PC-9 (cell line): ENCODE measurements at regions not wholly inside any gene's neighbourhood (a gene's known extent, or its start where the extent isn't known, plus 50 kb on each side); places are given as distances from the start of the nearest gene placed in this dataset.

Source experiments
- BruUV-seq: library from RNA; stranded (reverse); fragments of 400-500 nt; replicated peaks from 2 replicates; lab custom pipeline; 2021; lab: Mats Ljungman, UMichigan
- CTCF ChIA-PET: fragments of 300-600 bp; sonication (Branson Sonifier 250); formaldehyde crosslinking; loops from one replicate; lab custom pipeline; 2022; ENCODE audit warnings: antibody characterized with exemption; lab: Charles Lee
- POLR2A ChIA-PET: fragments of 300-600 bp; sonication (Branson Sonifier 250); formaldehyde crosslinking; loops from one replicate; lab custom pipeline; 2022; ENCODE audit warnings: antibody characterized with exemption; ENCODE audit not compliant: unreplicated experiment; lab: Charles Lee
- DNase-seq, 2 experiments: peaks; one replicate each; pipeline versions ENCODE4 v3.0.0 to v3.0.0-alpha.2; 2015 to 2022; ENCODE audit warnings: mixed read lengths in 1 of 2
- H2AFZ ChIP-seq: fragments of 200-600 bp; sonication (generic); 2 replicates; pipeline ENCODE4 v1.8.1; 2017; ENCODE audit warnings: antibody characterized with exemption
- H3F3A ChIP-seq: fragments of 200-600 bp; sonication (generic); 2 replicates; pipeline ENCODE4 v1.8.1; 2017; ENCODE audit warnings: antibody characterized with exemption, mild to moderate bottlenecking, low read depth; ENCODE audit not compliant: insufficient read depth
- H3K27ac ChIP-seq: fragments of 200-600 bp; sonication (generic); 2 replicates; pipeline ENCODE4 v1.6.1; 2016; ENCODE audit warnings: mixed run types
- H3K27me3 ChIP-seq: fragments of 200-600 bp; sonication (generic); 2 replicates; pipeline ENCODE4 v1.6.1; 2016; ENCODE audit warnings: low read depth, mixed run types; ENCODE audit not compliant: insufficient read depth
- H3K36me3 ChIP-seq: fragments of 200-600 bp; sonication (generic); 2 replicates; pipeline ENCODE4 v1.6.1; 2016; ENCODE audit warnings: low read depth, mixed run types
- H3K4me1 ChIP-seq: fragments of 200-600 bp; sonication (generic); replicated peaks from 2 replicates; pipeline ENCODE4 v1.6.1; 2016; ENCODE audit warnings: mixed run types; ENCODE audit not compliant: insufficient read depth
- H3K4me2 ChIP-seq: fragments of 200-600 bp; sonication (generic); 2 replicates; pipeline ENCODE4 v1.6.1; 2017; ENCODE audit warnings: mixed run types
- H3K4me3 ChIP-seq: fragments of 200-600 bp; sonication (generic); 2 replicates; pipeline ENCODE4 v1.6.1; 2016; ENCODE audit warnings: mixed run types
- H3K79me2 ChIP-seq: fragments of 200-600 bp; sonication (generic); 2 replicates; pipeline ENCODE4 v1.6.1; 2017; ENCODE audit warnings: low read depth, mixed run types
- H3K9me2 ChIP-seq: fragments of 200-600 bp; sonication (generic); 2 replicates; pipeline ENCODE4 v1.8.1; 2017; ENCODE audit warnings: mild to moderate bottlenecking; ENCODE audit not compliant: insufficient read depth
- H3K9me3 ChIP-seq: fragments of 200-600 bp; sonication (generic); 2 replicates; pipeline ENCODE4 v1.8.1; 2016; ENCODE audit warnings: low read depth; ENCODE audit not compliant: insufficient read depth
- H4K20me1 ChIP-seq: fragments of 200-600 bp; sonication (generic); 2 replicates; pipeline ENCODE4 v1.8.1; 2017; ENCODE audit not compliant: insufficient read depth
- CTCF ChIP-seq: fragments of 200-600 bp; sonication (generic); conservative IDR thresholded peaks from 2 replicates; pipeline ENCODE4 v1.6.1; 2017; ENCODE audit warnings: mixed run types, antibody characterized with exemption, mild to moderate bottlenecking, moderate library complexity
- EZH2 ChIP-seq: fragments of 200-600 bp; sonication (generic); IDR thresholded peaks from 2 replicates; pipeline ENCODE4 v1.8.0; 2017; ENCODE audit warnings: antibody characterized with exemption, low read depth
- intact Hi-C: fragments of 100-400 bp; cut with micrococcal nuclease; formaldehyde crosslinking; loops from one replicate; pipeline ENCODE4 v1.10.0; 2022; ENCODE audit not compliant: unreplicated experiment

- no TSS peak for BruUV-seq
Measured at GRCh38 chr1:234745276-234745675, 135.3 kb upstream of the IRF2BP2 start.

GRCh38 chr1:234743791-234744611 is 134.0 kb upstream of the IRF2BP2 start:
- DNase-seq, result peak; percentile 15 to 45
- Histone ChIP-seq H3K36me3 (no peaks in the 10 kb centered on the region), H3K27ac (no peak overlapping the region), H3K4me3 (no peak overlapping the region), H3K79me2 (no peaks in the 10 kb centered on the region), H3K4me1 (peaks cover 45% of the 10 kb centered on the region), H3K9me2 (no peaks in the 10 kb centered on the region), H3K9me3 (no peaks in the 10 kb centered on the region), H3F3A (peaks cover 28% of the 10 kb centered on the region), H3K27me3 (no peaks in the 10 kb centered on the region), H3K4me2 (no peak overlapping the region), H2AFZ (no peak overlapping the region), H4K20me1 (no peaks in the 10 kb centered on the region)
- POLR2A ChIA-PET, result interaction anchor here (0.8 kb wide), 1 partner anchor 82 kb away, joined by 5 read pairs; no protein-coding TSS in a partner anchor
- BruUV-seq, result no TSS peak
- intact Hi-C loops, result no loop called here
- CTCF ChIA-PET, result interaction anchor here (0.6 kb wide), 2 partner anchors 133 to 277 kb away, joined by 3 to 8 read pairs; no protein-coding TSS in a partner anchor
- TF ChIP-seq EZH2 (no peak), CTCF (no peak)

More at GRCh38 chr1:234745276-234745675, 135.3 kb upstream of the IRF2BP2 start:
- H3K4me2 ChIP-seq, result no peak overlapping the region
- ChIA-PET POLR2A (no interaction called here), CTCF (interaction anchor here (0.6 kb wide), 1 partner anchor 17 kb away, joined by 12 read pairs; no protein-coding TSS in a partner anchor)
- no peak overlapping the region for H3K4me3 ChIP-seq
- H3K27ac ChIP-seq, result no peak overlapping the region
- no peak for DNase-seq
- no peaks in the 10 kb centered on the region for H3K9me3 ChIP-seq
- peaks cover 45% of the 10 kb centered on the region for H3K4me1 ChIP-seq
- peaks cover 28% of the 10 kb centered on the region for H3F3A ChIP-seq
- H3K36me3 ChIP-seq, result no peaks in the 10 kb centered on the region
- intact Hi-C loops, result no loop called here
- no peaks in the 10 kb centered on the region for H3K27me3 ChIP-seq
- H3K9me2 ChIP-seq, result no peaks in the 10 kb centered on the region
- TF ChIP-seq CTCF, result no peak
- TF ChIP-seq EZH2, result no peak
- H2AFZ ChIP-seq, result no peak overlapping the region
- H4K20me1 ChIP-seq, result no peaks in the 10 kb centered on the region
- no peaks in the 10 kb centered on the region for H3K79me2 ChIP-seq

- no peaks in the 10 kb centered on the region for H3K9me2 ChIP-seq
- CTCF ChIA-PET, result no interaction called here
- no peaks in the 10 kb centered on the region for H3K36me3 ChIP-seq
- BruUV-seq, result no TSS peak
- H3K27ac ChIP-seq, result no peak overlapping the region
- H2AFZ ChIP-seq, result no peak overlapping the region
- no peaks in the 10 kb centered on the region for H4K20me1 ChIP-seq
- POLR2A ChIA-PET, result interaction anchor here (0.6 kb wide), 1 partner anchor 289 kb away, joined by 4 read pairs; no protein-coding TSS in a partner anchor
- intact Hi-C loops, result no loop called here
- H3K4me3 ChIP-seq, result no peak overlapping the region
- no peaks in the 10 kb centered on the region for H3K79me2 ChIP-seq
- H3K4me1 ChIP-seq, result peaks cover 38% of the 10 kb centered on the region
- peaks cover 26% of the 10 kb centered on the region for H3F3A ChIP-seq
- H3K4me2 ChIP-seq, result no peak overlapping the region
- H3K9me3 ChIP-seq, result no peaks in the 10 kb centered on the region
- TF ChIP-seq CTCF (no peak), EZH2 (no peak)
- no peak for DNase-seq
- no peaks in the 10 kb centered on the region for H3K27me3 ChIP-seq
Measured at GRCh38 chr1:234742622-234743021, 132.6 kb upstream of the IRF2BP2 start.
